HFF-Myc (cell line): ENCODE measurements at regions not wholly inside any gene's neighbourhood (a gene's known extent, or its start where the extent isn't known, plus 50 kb on each side); places are given as distances from the start of the nearest gene placed in this dataset.

Experiments
- DNase-seq: peaks from one replicate; pipeline ENCODE4 v3.0.0-alpha.2; 2011; ENCODE audit warnings: low read depth; ENCODE audit errors: extremely low read depth
- H3K4me3 ChIP-seq: replicated peaks from 2 replicates; pipeline ENCODE4 v1.5.1; 2011; ENCODE audit warnings: low read depth, mild to moderate bottlenecking, control low read depth, low read length
- CTCF ChIP-seq: IDR thresholded peaks from 2 replicates; pipeline ENCODE4 v1.5.1; 2012; ENCODE audit warnings: mild to moderate bottlenecking, low read depth, low read length, control low read depth; ENCODE audit errors: missing control alignments

- TF ChIP-seq CTCF, result no peak
- no peak overlapping the region for H3K4me3 ChIP-seq
- DNase-seq, result no peak
These were observed 121.7 kb upstream of the CHORDC1 start for GRCh38 chr11:90344546-90344945.

DNA sequence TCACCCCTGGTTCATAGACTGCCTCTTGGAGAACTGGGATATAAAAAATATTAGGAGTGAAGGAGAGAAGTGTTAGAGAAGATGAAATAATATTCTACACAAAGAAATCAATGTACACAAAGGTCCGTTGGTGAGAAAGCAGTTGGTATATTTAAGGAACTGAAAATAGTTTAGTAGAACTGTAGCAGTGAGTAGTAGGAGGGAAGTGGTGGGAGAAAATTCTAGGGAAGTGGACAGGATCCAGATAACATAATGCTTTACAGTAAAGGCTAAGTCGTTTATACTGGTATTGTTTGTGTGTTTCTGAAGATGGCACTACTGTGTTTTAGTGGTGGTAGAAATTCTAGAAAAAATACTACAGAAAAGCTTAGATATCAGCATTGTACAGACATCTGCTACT, 120.8 kb upstream of the CHORDC1 start:
- H3K4me3 ChIP-seq, result no peak overlapping the region
- no peak for TF ChIP-seq CTCF
- no peak for DNase-seq

- TF ChIP-seq CTCF, result no peak
- H3K4me3 ChIP-seq, result no peak overlapping the region
- no peak for DNase-seq
These were observed 119.1 kb upstream of the CHORDC1 start for GRCh38 chr11:90341986-90342385.

DNA sequence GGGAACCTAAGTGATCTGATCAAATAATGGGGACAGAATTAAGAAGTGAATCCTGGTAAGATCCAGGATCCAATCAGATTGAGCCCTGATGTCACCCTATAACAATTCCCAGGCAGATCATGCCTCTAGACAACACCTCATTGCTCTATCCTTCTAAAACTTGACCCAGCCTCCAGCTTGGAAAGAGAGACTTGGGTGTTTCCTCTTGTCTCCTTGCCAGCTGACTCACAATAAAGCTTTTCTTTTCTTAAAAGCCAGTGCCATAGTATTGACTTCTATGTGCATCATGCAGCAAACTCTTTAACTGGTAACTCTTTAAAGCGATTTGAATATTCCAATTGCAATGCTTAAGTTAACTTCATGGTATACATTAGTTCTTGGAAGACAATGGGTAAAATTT, 109.6 kb upstream of the CHORDC1 start:
- TF ChIP-seq CTCF, result no peak
- H3K4me3 ChIP-seq, result no peak overlapping the region
- no peak for DNase-seq

DNA sequence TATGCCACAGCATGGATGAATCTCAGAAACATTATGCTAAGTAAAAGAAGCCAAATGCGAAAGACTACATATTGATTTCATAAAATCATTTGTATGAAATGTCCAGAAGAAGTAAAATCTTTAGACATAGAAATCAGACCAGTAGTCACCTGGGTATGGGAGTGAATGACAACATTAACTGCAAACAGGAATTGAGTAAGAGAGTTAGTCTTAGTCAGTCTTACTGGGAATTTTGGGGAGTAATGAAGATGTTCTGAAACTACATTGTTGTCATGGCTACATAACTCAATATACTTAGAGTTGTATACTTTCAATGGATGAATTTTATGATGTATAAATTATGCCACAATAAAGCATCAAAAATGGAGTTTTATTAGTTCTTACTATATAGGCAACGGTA, 107.8 kb upstream of the CHORDC1 start:
- no peak overlapping the region for H3K4me3 ChIP-seq
- DNase-seq, result no peak
- no peak for TF ChIP-seq CTCF

DNA sequence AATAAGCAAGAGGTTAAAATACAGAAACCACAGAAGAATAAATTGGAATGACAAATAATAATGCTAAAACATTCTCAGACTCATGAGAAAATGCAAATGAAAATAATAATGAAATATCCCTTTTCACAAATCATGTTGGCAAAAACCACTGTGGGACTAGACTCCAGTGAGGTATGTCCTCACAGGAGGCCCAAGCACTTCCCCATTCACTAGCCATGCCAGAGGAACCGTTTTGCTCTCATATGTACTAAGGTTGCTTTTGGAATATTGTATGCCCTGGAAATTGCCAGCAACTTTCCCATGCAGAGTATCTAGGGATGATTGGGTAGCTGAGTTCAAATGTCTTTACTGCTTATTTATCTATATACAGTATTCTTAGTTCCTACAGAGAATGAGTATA, 106.2 kb upstream of the CHORDC1 start:
- DNase-seq, result no peak
- H3K4me3 ChIP-seq, result no peak overlapping the region
- TF ChIP-seq CTCF, result no peak

DNA sequence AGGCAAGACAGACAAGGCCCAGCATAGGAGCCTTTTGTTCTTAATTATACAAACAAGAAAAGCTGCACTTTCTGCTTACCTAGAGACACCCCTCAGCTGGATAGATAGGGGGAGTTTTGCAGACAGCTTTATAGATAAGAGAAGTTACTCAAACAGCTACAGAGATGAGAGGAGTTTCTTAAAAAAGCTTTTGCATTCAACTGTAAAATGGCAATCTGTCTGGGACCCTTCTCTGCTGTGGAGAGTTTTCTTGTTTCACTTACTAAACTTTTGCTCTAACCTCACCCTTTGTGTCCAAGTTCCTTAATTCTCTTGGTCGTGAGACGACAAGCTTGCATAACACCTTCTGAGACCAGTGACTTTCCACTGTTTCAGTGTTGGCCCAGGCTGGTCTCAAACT, 103.8 kb upstream of the CHORDC1 start:
- no peak for TF ChIP-seq CTCF
- H3K4me3 ChIP-seq, result no peak overlapping the region
- DNase-seq, result no peak
